OCI-LY1 (cell line): ENCODE measurements at regions not wholly inside any gene's neighbourhood (a gene's known extent, or its start where the extent isn't known, plus 50 kb on each side); places are given as distances from the start of the nearest gene placed in this dataset.

ENCODE experiments used
- H2AFZ ChIP-seq: fragments of 200-600 bp; sonication (generic), shearing (Covaris generic); 2 replicates; pipeline ENCODE4 v1.6.0; 2014; ENCODE audit warnings: antibody characterized with exemption, mild to moderate bottlenecking, low read length
- H3F3A ChIP-seq: fragments of 200-600 bp; sonication (generic), shearing (Covaris generic); 2 replicates; pipeline ENCODE4 v1.6.0; 2014; ENCODE audit warnings: mild to moderate bottlenecking, antibody characterized with exemption, low read length, moderate library complexity; ENCODE audit not compliant: insufficient read depth
- H3K27ac ChIP-seq: fragments of 200-600 bp; sonication (generic); 2 replicates; pipeline ENCODE4 v1.5.1; 2014; ENCODE audit warnings: low read length, mixed run types, mild to moderate bottlenecking, low read depth; ENCODE audit not compliant: poor library complexity, severe bottlenecking
- H3K27me3 ChIP-seq: fragments of 200-600 bp; sonication (generic); 2 replicates; pipeline ENCODE4 v1.6.0; 2014; ENCODE audit warnings: antibody characterized with exemption, mild to moderate bottlenecking, low read length, moderate library complexity; ENCODE audit not compliant: insufficient read depth
- H3K36me3 ChIP-seq: fragments of 200-600 bp; sonication (generic); 2 replicates; pipeline ENCODE4 v1.6.1; 2014; ENCODE audit warnings: mild to moderate bottlenecking, antibody characterized with exemption, low read length, moderate library complexity, mixed read lengths; ENCODE audit not compliant: insufficient read depth
- H3K4me1 ChIP-seq: fragments of 200-600 bp; sonication (generic); 2 replicates; pipeline ENCODE4 v1.5.1; 2014; ENCODE audit warnings: mild to moderate bottlenecking, low read length, moderate library complexity; ENCODE audit not compliant: insufficient read depth, severe bottlenecking
- H3K4me2 ChIP-seq: fragments of 200-600 bp; sonication (generic), shearing (Covaris generic); 2 replicates; pipeline ENCODE4 v1.6.1; 2014; ENCODE audit warnings: low read length
- H3K4me3 ChIP-seq: fragments of 200-600 bp; sonication (generic); 2 replicates; pipeline ENCODE4 v1.5.1; 2014; ENCODE audit warnings: low read length, low read depth, mild to moderate bottlenecking, mixed read lengths; ENCODE audit not compliant: poor library complexity, severe bottlenecking
- H3K79me2 ChIP-seq: fragments of 200-600 bp; shearing (Covaris generic); 2 replicates; pipeline ENCODE4 v1.6.1; 2016; ENCODE audit warnings: mixed run types, low read length, mixed read lengths; ENCODE audit not compliant: insufficient read depth
- H3K9ac ChIP-seq: fragments of 200-600 bp; sonication (generic), shearing (Covaris generic); 2 replicates; pipeline ENCODE4 v1.6.1; 2014; ENCODE audit warnings: mild to moderate bottlenecking, low read length, mixed read lengths
- H3K9me2 ChIP-seq: fragments of 200-600 bp; sonication (generic), shearing (Covaris generic); 2 replicates; pipeline ENCODE4 v1.6.1; 2014; ENCODE audit warnings: low read depth, mild to moderate bottlenecking, low read length, mixed read lengths
- H3K9me3 ChIP-seq: fragments of 200-600 bp; shearing (Covaris generic); 2 replicates; pipeline ENCODE4 v1.6.1; 2014; ENCODE audit warnings: low read length, mixed read lengths
- H4K20me1 ChIP-seq: fragments of 200-600 bp; sonication (generic), shearing (Covaris generic); 2 replicates; pipeline ENCODE4 v1.6.0; 2016; ENCODE audit warnings: mild to moderate bottlenecking, low read length; ENCODE audit not compliant: insufficient read depth
- CTCF ChIP-seq: fragments of 200-600 bp; sonication (generic), shearing (Covaris generic); IDR thresholded peaks from 2 replicates; pipeline ENCODE4 v1.5.1; 2017; ENCODE audit warnings: mild to moderate bottlenecking, antibody characterized with exemption, low read length, moderate library complexity, mixed read lengths
- EZH2 ChIP-seq: fragments of 200-600 bp; sonication (generic), shearing (Covaris generic); IDR thresholded peaks from 2 replicates; pipeline ENCODE4 v1.8.0; 2017; ENCODE audit warnings: borderline replicate concordance, mixed run types, mild to moderate bottlenecking, antibody characterized with exemption, low read length, moderate library complexity, mixed read lengths

- Histone ChIP-seq H3K36me3 (no peaks in the 10 kb centered on the region), H4K20me1 (no peaks in the 10 kb centered on the region), H3K9me3 (no peaks in the 10 kb centered on the region), H3F3A (no peaks in the 10 kb centered on the region), H3K4me3 (no peak overlapping the region), H3K27ac (no peak overlapping the region), H3K79me2 (no peaks in the 10 kb centered on the region), H3K9me2 (no peaks in the 10 kb centered on the region), H2AFZ (no peak overlapping the region), H3K27me3 (no peaks in the 10 kb centered on the region), H3K4me1 (no peaks in the 10 kb centered on the region), H3K9ac (no peak overlapping the region), H3K4me2 (no peak overlapping the region)
- TF ChIP-seq CTCF, result no peak
- no peak for TF ChIP-seq EZH2
Measured at GRCh38 chr21:16419188-16419921, 689.6 kb downstream of the USP25 start.

- H3K79me2 ChIP-seq, result no peaks in the 10 kb centered on the region
- H3K4me3 ChIP-seq, result no peak overlapping the region
- no peaks in the 10 kb centered on the region for H3K4me1 ChIP-seq
- no peaks in the 10 kb centered on the region for H4K20me1 ChIP-seq
- H3K9ac ChIP-seq, result no peak overlapping the region
- H3K4me2 ChIP-seq, result no peak overlapping the region
- H3F3A ChIP-seq, result no peaks in the 10 kb centered on the region
- no peak overlapping the region for H2AFZ ChIP-seq
- H3K27me3 ChIP-seq, result no peaks in the 10 kb centered on the region
- H3K36me3 ChIP-seq, result no peaks in the 10 kb centered on the region
- H3K9me2 ChIP-seq, result no peaks in the 10 kb centered on the region
- TF ChIP-seq CTCF (no peak), EZH2 (no peak)
- H3K27ac ChIP-seq, result no peak overlapping the region
- no peaks in the 10 kb centered on the region for H3K9me3 ChIP-seq
Measured at GRCh38 chr21:16420031-16420724, 690.4 kb downstream of the USP25 start.

GRCh38 chr21:16421007-16421406, 691.2 kb downstream of the USP25 start:
- H3K9me2 ChIP-seq, result no peaks in the 10 kb centered on the region
- H3K4me2 ChIP-seq, result no peak overlapping the region
- H4K20me1 ChIP-seq, result no peaks in the 10 kb centered on the region
- H3K27ac ChIP-seq, result no peak overlapping the region
- H3K9me3 ChIP-seq, result no peaks in the 10 kb centered on the region
- no peaks in the 10 kb centered on the region for H3K27me3 ChIP-seq
- no peak overlapping the region for H3K4me3 ChIP-seq
- TF ChIP-seq CTCF (no peak), EZH2 (no peak)
- no peak overlapping the region for H2AFZ ChIP-seq
- H3K4me1 ChIP-seq, result no peaks in the 10 kb centered on the region
- H3K79me2 ChIP-seq, result no peaks in the 10 kb centered on the region
- H3K9ac ChIP-seq, result no peak overlapping the region
- H3F3A ChIP-seq, result no peaks in the 10 kb centered on the region
- no peaks in the 10 kb centered on the region for H3K36me3 ChIP-seq
